Transverse colon (tissue), 4 donors: ENCODE measurements at regions not wholly inside any gene's neighbourhood (a gene's known extent, or its start where the extent isn't known, plus 50 kb on each side); places are given as distances from the start of the nearest gene placed in this dataset.

Experiments used
- DNase-seq: peaks from one replicate; pipeline ENCODE4 v3.0.0-alpha.2; 2019
- H3K27ac ChIP-seq, 4 donors: fragments of 200-600 bp; sonication (generic); 2 replicates each; pipeline ENCODE4 v1.5.1; 2016 to 2018; ENCODE audit warnings: inconsistent platforms in 4 of 4
- H3K27me3 ChIP-seq: fragments of 200-600 bp; sonication (generic); 2 replicates; pipeline ENCODE4 v1.5.1; 2017; ENCODE audit warnings: inconsistent platforms
- H3K36me3 ChIP-seq, 4 donors: fragments of 200-600 bp; sonication (generic); 2 replicates each; pipeline ENCODE4 v1.5.1; 2017 to 2019; ENCODE audit warnings: inconsistent platforms in 4 of 4
- H3K4me1 ChIP-seq, 4 donors: fragments of 200-600 bp; sonication (generic); 2 replicates each; pipeline ENCODE4 v1.5.1; 2017 to 2020; ENCODE audit warnings: inconsistent platforms in 4 of 4
- H3K4me3 ChIP-seq, 4 donors: fragments of 200-600 bp; sonication (generic); 1 replicate in 1 of 4; 2 replicates in 3 of 4; pipeline versions ENCODE4 v1.5.1 to v1.6.1; 2017 to 2019; ENCODE audit warnings: inconsistent platforms in 4 of 4
- H3K9me3 ChIP-seq, 2 donors: fragments of 200-600 bp; sonication (generic); 2 replicates each; pipeline ENCODE4 v1.5.1; 2017 to 2019; ENCODE audit warnings: inconsistent platforms in 2 of 2
- EP300 ChIP-seq: sonication (generic); formaldehyde crosslinking; IDR thresholded peaks from one replicate; pipeline ENCODE4 v1.6.1; 2017; ENCODE audit warnings: antibody characterized with exemption, low read depth
- POLR2A ChIP-seq: fragments of 450-650 bp; IDR thresholded peaks from one replicate; pipeline ENCODE4 v1.6.1; 2016; ENCODE audit warnings: antibody characterized with exemption, mild to moderate bottlenecking, moderate library complexity
- POLR2AphosphoS5 ChIP-seq, 3 donors: sonication (generic); formaldehyde crosslinking; IDR thresholded peaks; one replicate each; pipeline ENCODE4 v1.6.1; 2016; ENCODE audit warnings: antibody characterized with exemption in 3 of 3
- WGBS, 2 donors: methylation state at CpG; one replicate each; pipeline ENCODE4 v1.1.5; 2018; ENCODE audit warnings: low coverage in 1 of 2; 5-methylcytosine and 5-hydroxymethylcytosine counted together
- in situ Hi-C, 4 donors: fragments of 200-750 bp; cut with MboI; loops; one replicate each; pipeline versions ENCODE4 v1.15.0 to v1.15.1; 2017; ENCODE audit warnings: low sequenced_read_pairs in 3 of 4, low pct_ligation_motif_present in 1 of 4, low pct_unique_long_range_greater_than_20kb in 1 of 4
- intact Hi-C: fragments of 100-400 bp; cut with DNase I; formaldehyde crosslinking; loops from one replicate; pipeline ENCODE4 v1.15.1; 2023; ENCODE audit warnings: low total_unique reads
- TF ChIP-seq, protein P1 (sequence below), 5 experiments: fragments of 200-600 bp in 3 of 5; fragments of 450-650 bp in 2 of 5; sonication (generic) in 3 of 5; IDR thresholded peaks; 1 replicate in 2 of 5; 2 replicates in 3 of 5; pipeline ENCODE4 v1.5.1; 2016 to 2017; ENCODE audit warnings: antibody characterized with exemption in 5 of 5, inconsistent platforms in 3 of 5, mild to moderate bottlenecking in 2 of 5, moderate library complexity in 1 of 5

DNA sequence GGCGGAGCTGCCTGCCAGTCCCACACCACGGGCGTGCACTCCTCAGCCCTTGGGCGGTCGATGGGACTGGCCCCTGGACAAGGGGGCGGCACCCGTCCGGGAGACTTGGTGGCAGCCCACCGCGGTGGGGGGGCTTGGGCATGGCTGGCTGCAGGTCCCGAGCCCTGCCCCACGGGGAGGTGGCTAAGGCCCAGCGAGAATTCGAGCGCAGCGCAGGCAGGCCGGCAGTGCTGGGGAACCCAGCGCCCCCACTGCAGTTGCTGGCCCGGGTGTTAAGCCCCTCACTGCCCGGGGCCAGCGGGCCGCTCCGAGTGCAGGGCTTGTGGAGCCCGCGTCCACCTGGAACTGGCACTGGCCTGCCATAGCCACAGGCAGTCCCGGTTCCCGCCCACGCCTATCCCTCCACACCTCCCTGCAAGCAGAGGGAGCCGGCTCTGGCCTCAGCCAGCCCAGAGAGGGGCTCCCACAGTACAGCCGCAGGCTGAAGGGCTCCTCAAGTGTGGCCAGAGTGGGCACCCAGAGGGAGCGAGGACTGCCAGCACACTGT lies 742.9 kb upstream of the DDX18 start:
- TF ChIP-seq POLR2AphosphoS5 (IDR thresholded peaks at IDR 0.05) (no peak), POLR2A (no peak), EP300 (no peak)
- TF ChIP-seq, protein P1, sequence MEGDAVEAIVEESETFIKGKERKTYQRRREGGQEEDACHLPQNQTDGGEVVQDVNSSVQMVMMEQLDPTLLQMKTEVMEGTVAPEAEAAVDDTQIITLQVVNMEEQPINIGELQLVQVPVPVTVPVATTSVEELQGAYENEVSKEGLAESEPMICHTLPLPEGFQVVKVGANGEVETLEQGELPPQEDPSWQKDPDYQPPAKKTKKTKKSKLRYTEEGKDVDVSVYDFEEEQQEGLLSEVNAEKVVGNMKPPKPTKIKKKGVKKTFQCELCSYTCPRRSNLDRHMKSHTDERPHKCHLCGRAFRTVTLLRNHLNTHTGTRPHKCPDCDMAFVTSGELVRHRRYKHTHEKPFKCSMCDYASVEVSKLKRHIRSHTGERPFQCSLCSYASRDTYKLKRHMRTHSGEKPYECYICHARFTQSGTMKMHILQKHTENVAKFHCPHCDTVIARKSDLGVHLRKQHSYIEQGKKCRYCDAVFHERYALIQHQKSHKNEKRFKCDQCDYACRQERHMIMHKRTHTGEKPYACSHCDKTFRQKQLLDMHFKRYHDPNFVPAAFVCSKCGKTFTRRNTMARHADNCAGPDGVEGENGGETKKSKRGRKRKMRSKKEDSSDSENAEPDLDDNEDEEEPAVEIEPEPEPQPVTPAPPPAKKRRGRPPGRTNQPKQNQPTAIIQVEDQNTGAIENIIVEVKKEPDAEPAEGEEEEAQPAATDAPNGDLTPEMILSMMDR (IDR thresholded peaks at IDR 0.05): no peak
- Histone ChIP-seq H3K4me1 (peaks cover 0 to 8% (median 5%) of the 10 kb centered on the region in 4 donors), H3K9me3 (no peaks in the 10 kb centered on the region), H3K4me3 (no peak overlapping the region), H3K27me3 (no peaks in the 10 kb centered on the region), H3K36me3 (no peaks in the 10 kb centered on the region), H3K27ac (no peak overlapping the region)
- 95% methylated on average over 28 of the region's 31 CpGs; no CpG with 5 or more reads in 1 of the 2 donors for WGBS, 2 donors
- intact Hi-C loops (no loop called here), in situ Hi-C loops (no loop called here)
- no peak for DNase-seq

DNA sequence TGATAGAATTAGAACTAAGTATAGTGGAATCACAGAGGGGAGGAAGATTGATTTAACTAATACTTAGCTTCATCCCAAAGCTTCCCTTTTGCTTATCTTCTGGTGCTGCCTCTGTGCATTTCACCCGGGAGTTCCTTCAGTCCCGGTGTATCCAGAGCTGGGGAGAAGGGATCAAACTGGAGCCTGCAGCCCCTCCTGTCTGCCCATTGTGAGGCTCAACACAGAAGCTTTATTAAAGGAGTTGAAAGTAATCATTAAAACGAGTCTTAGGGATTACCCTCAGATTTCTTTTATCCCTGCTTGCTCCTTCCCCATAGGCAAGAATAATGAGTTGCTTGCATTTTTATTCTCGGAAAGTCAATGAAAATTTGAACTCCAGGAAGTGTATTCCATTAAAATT lies 739.7 kb upstream of the DDX18 start:
- Histone ChIP-seq H3K4me3 (no peak overlapping the region), H3K27ac (no peak overlapping the region), H3K4me1 (no peaks in the 10 kb centered on the region), H3K9me3 (no peaks in the 10 kb centered on the region), H3K36me3 (no peaks in the 10 kb centered on the region), H3K27me3 (no peaks in the 10 kb centered on the region)
- intact Hi-C loops: no loop called here
- WGBS, 2 donors: 82 to 90% methylated on average over 4 of the region's 4 CpGs
- DNase-seq: no peak
- TF ChIP-seq, protein P1 (IDR thresholded peaks at IDR 0.05): no peak
- TF ChIP-seq POLR2A: no peak
- no peak for TF ChIP-seq POLR2AphosphoS5 (IDR thresholded peaks at IDR 0.05)
- TF ChIP-seq EP300: no peak
- in situ Hi-C loops: no loop called here

DNA sequence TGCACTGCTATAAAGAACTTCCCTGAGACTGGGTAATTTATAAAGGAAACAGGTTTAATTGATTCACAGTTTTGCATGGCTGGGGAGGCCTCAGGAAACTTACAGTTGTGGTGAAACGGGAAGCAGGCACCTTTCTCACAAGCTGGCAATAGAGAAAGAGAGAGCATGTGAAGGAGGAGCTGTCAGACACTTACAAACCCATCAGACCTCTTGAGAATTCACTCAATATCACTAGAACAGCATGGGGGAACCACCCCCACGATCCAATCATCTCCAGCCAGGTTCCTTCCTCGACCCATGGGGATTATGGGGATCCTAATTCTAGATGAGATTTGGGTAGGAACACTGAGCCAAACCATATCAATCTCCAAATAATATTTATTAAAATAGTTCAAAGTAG lies 729.2 kb upstream of the DDX18 start:
- Histone ChIP-seq H3K27me3 (no peaks in the 10 kb centered on the region), H3K9me3 (no peaks in the 10 kb centered on the region), H3K4me3 (no peak overlapping the region), H3K4me1 (no peaks in the 10 kb centered on the region), H3K36me3 (no peaks in the 10 kb centered on the region), H3K27ac (no peak overlapping the region)
- in situ Hi-C loops (no loop called here), intact Hi-C loops (no loop called here)
- WGBS, 2 donors: 37 to 68% methylated on average over 2 to 3 of the region's 3 CpGs
- TF ChIP-seq POLR2AphosphoS5 (IDR thresholded peaks at IDR 0.05): no peak
- TF ChIP-seq EP300: no peak
- TF ChIP-seq, protein P1 (IDR thresholded peaks at IDR 0.05): no peak
- TF ChIP-seq POLR2A: no peak
- DNase-seq: no peak

DNA sequence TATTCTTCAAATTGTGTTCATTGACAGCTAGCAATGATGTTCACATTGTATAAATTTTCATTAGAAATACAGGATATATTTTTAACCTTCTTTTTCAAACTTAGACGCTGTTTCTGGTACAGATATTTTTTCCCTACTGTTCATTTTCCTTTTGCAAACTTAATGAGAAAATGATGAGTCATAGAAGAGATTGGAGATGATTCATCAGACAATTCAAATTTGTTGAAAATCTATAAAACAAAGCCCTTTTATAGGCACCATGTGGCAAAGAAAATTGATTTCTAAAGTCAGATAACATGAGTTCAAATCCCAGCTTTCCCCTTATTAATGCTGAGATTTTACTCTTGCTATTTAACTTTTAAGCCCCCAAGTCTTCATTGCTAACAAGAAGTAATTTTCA lies 728.8 kb upstream of the DDX18 start:
- Histone ChIP-seq H3K4me1 (no peaks in the 10 kb centered on the region), H3K36me3 (no peaks in the 10 kb centered on the region), H3K27ac (no peak overlapping the region), H3K4me3 (no peak overlapping the region), H3K27me3 (no peaks in the 10 kb centered on the region), H3K9me3 (no peaks in the 10 kb centered on the region)
- TF ChIP-seq EP300 (no peak), POLR2A (no peak), POLR2AphosphoS5 (IDR thresholded peaks at IDR 0.05) (no peak)
- TF ChIP-seq, protein P1 (IDR thresholded peaks at IDR 0.05): no peak
- in situ Hi-C loops: no loop called here
- 69 to 82% methylated on average over 1 of the region's 1 CpG for WGBS, 2 donors
- intact Hi-C loops: no loop called here
- DNase-seq: no peak
